8988T (cell line): ENCODE measurements at regions not wholly inside any gene's neighbourhood (a gene's known extent, or its start where the extent isn't known, plus 50 kb on each side); places are given as distances from the start of the nearest gene placed in this dataset.

Source experiments
- DNase-seq: peaks from one replicate; pipeline ENCODE4 v3.0.0; 2011

GRCh38 chr6:166687879-166688205, 60.8 kb upstream of the RPS6KA2 start:
- DNase-seq: no peak

- no peak for DNase-seq
Observed at GRCh38 chr6:166687070-166687878, 60.2 kb upstream of the RPS6KA2 start.

GRCh38 chr6:166686317-166686716, 59.3 kb upstream of the RPS6KA2 start:
- no peak for DNase-seq

GRCh38 chr6:166684866-166685265, 57.8 kb upstream of the RPS6KA2 start:
- no peak for DNase-seq

GRCh38 chr6:166684170-166684569, 57.1 kb upstream of the RPS6KA2 start:
- no peak for DNase-seq

- DNase-seq: no peak
Observed at GRCh38 chr6:166683477-166683876, 56.4 kb upstream of the RPS6KA2 start.

GRCh38 chr6:166679566-166679965, 52.5 kb upstream of the RPS6KA2 start:
- DNase-seq: no peak

GRCh38 chr6:166678426-166678825, 51.4 kb upstream of the RPS6KA2 start:
- no peak for DNase-seq

GRCh38 chr6:166677941-166678340, 50.9 kb upstream of the RPS6KA2 start:
- DNase-seq: no peak
